ENCODE measurements at regions not wholly inside any gene's neighbourhood (a gene's known extent, or its start where the extent isn't known, plus 50 kb on each side); places are given as distances from the start of the nearest gene placed in this dataset.

DNA sequence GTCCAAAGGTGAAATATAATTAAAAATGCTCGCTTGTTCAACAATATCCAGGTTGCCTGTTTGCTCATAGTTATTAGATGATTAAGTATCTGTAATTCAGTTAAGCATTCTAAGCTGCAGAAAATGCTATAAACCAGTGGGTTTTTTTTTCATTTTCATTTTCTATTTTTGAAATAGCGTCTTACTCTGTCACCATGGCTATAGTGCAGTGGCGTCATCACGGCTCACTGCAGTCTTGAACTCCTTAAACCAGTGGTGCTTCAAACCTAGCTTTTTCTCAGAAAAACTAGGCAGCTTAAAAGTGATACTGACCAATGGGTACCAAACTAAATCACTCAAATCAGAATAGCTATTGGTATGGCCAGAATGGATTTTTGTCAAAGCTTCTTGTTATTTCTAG is 925.2 kb downstream of the TSN start:
- H3K27ac Mint-ChIP-seq (ENCODE audit: unreplicated experiment) = no peak overlapping the region
- TF ChIP-seq, protein P1, sequence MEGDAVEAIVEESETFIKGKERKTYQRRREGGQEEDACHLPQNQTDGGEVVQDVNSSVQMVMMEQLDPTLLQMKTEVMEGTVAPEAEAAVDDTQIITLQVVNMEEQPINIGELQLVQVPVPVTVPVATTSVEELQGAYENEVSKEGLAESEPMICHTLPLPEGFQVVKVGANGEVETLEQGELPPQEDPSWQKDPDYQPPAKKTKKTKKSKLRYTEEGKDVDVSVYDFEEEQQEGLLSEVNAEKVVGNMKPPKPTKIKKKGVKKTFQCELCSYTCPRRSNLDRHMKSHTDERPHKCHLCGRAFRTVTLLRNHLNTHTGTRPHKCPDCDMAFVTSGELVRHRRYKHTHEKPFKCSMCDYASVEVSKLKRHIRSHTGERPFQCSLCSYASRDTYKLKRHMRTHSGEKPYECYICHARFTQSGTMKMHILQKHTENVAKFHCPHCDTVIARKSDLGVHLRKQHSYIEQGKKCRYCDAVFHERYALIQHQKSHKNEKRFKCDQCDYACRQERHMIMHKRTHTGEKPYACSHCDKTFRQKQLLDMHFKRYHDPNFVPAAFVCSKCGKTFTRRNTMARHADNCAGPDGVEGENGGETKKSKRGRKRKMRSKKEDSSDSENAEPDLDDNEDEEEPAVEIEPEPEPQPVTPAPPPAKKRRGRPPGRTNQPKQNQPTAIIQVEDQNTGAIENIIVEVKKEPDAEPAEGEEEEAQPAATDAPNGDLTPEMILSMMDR (IDR thresholded peaks at IDR 0.05) = no peak
- peaks cover 2% of the 10 kb centered on the region for H3K27me3 Mint-ChIP-seq (ENCODE audit: low read depth)
- H3K36me3 Mint-ChIP-seq (ENCODE audit: low read depth) = no peaks in the 10 kb centered on the region
- H3K4me1 Mint-ChIP-seq (ENCODE audit: low read depth) = no peaks in the 10 kb centered on the region
- no peaks in the 10 kb centered on the region for H3K9me3 Mint-ChIP-seq (ENCODE audit: low read depth)
- no peak for DNase-seq (ENCODE audit: low spot score)
- no peak overlapping the region for H3K4me3 Mint-ChIP-seq (ENCODE audit: unreplicated experiment)

DNA sequence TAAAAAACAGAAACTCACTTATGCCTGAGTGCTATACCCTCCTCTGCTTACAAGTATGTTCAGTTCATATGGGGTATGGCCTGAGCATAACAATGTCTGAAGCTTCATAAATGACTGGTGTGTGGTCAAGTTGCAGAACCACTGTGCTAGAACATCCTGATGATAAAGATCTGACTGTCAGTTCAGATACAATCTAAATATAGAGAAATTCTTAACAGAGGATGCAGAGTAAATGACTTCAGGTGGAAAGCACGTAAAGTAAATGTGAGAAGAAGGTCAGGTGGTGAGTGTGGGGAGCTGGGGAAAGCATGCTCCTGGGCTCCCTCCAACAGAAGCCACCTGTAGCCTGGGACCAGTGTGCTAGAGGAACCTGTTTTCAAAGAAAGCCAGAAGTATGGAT is 926.2 kb downstream of the TSN start:
- Mint-ChIP-seq H3K4me3 (ENCODE audit: unreplicated experiment) (no peak overlapping the region), H3K9me3 (ENCODE audit: low read depth) (no peaks in the 10 kb centered on the region), H3K4me1 (ENCODE audit: low read depth) (no peaks in the 10 kb centered on the region), H3K27me3 (ENCODE audit: low read depth) (peaks cover 2% of the 10 kb centered on the region), H3K27ac (ENCODE audit: unreplicated experiment) (no peak overlapping the region), H3K36me3 (ENCODE audit: low read depth) (no peaks in the 10 kb centered on the region)
- no peak for DNase-seq (ENCODE audit: low spot score)
- TF ChIP-seq, protein P1 (IDR thresholded peaks at IDR 0.05) = no peak

DNA sequence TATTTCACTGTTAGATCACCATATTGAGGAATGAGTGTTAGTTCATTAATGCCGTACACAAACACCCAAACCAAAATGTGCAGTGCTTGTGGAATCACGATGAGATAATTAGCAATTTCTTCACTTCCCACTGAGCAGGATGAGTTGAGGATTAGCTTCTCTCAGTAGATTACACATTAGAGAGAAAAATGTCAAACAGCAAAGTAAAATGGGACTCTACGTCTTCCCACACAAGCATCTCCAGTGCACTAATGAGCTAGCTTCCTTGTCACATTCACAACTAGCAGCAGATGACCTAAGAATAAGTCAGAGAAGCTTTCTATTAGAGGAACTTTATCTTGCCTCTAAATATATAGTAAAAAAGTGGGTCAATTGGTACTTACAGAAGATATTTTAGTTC is 926.9 kb downstream of the TSN start:
- Mint-ChIP-seq H3K36me3 (ENCODE audit: low read depth) (no peaks in the 10 kb centered on the region), H3K9me3 (ENCODE audit: low read depth) (no peaks in the 10 kb centered on the region), H3K27me3 (ENCODE audit: low read depth) (peaks cover 2% of the 10 kb centered on the region), H3K4me1 (ENCODE audit: low read depth) (no peaks in the 10 kb centered on the region), H3K27ac (ENCODE audit: unreplicated experiment) (no peak overlapping the region), H3K4me3 (ENCODE audit: unreplicated experiment) (no peak overlapping the region)
- DNase-seq (ENCODE audit: low spot score) = no peak
- TF ChIP-seq, protein P1 (IDR thresholded peaks at IDR 0.05) = no peak

DNA sequence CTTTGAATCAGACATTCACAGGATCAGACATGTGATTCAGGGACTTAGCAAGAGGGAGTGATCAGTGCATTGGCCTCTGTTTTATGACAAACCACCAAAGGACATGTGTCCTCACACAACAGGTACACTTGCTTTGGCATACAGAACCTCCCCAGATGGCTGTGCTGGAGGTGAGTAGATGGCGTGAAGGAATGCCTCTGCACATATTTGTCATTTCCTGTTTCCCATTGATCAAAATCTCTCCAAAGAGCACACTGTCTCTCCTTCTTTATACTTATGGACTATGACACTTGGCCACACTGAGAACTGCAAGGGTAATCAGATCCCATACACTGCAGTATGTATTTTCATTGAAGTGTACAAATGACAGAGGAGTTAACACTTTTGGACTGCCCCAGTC is 927.6 kb downstream of the TSN start:
- Mint-ChIP-seq H3K4me1 (ENCODE audit: low read depth) (no peaks in the 10 kb centered on the region), H3K4me3 (ENCODE audit: unreplicated experiment) (no peak overlapping the region), H3K9me3 (ENCODE audit: low read depth) (no peaks in the 10 kb centered on the region), H3K27ac (ENCODE audit: unreplicated experiment) (no peak overlapping the region), H3K36me3 (ENCODE audit: low read depth) (no peaks in the 10 kb centered on the region), H3K27me3 (ENCODE audit: low read depth) (peaks cover 2% of the 10 kb centered on the region)
- TF ChIP-seq, protein P1 (IDR thresholded peaks at IDR 0.05) = no peak
- DNase-seq (ENCODE audit: low spot score) = no peak

DNA sequence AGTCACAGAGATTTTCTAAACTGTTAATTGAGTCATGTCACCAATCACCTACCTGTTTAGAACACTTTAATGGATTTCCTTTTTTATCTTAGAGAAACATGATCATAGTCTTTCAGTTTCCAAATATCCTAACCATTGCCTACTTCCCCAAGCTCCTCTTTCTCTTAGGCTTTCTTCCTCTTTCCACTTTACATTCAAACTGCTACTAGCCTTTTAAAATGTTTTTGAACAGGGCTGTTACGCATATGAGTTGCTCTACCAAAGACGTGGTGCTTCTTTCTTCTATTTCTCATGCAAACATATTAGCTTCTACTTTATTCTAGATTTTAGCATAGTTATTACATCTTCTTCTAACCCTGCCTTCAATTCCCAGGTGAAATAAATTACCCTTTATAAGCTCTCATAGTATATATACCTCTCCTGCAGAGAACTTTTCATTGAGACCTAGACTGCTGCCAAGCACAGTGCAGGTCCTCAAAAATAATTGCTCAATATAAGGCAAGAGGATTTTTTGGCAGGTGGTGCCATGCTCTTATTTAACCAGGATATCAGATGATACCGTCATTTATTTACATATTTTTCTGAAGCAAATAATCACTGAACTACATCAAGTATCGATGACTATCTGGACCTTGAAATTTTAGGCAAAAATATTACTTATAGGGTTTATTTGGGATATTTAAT is 937.1 kb downstream of the TSN start:
- Mint-ChIP-seq H3K9me3 (ENCODE audit: low read depth) (no peaks in the 10 kb centered on the region), H3K4me1 (ENCODE audit: low read depth) (no peaks in the 10 kb centered on the region), H3K4me3 (ENCODE audit: unreplicated experiment) (no peak overlapping the region), H3K27me3 (ENCODE audit: low read depth) (peaks cover 6% of the 10 kb centered on the region), H3K36me3 (ENCODE audit: low read depth) (no peaks in the 10 kb centered on the region), H3K27ac (ENCODE audit: unreplicated experiment) (no peak overlapping the region)
- no peak for DNase-seq (ENCODE audit: low spot score)
- TF ChIP-seq, protein P1 (IDR thresholded peaks at IDR 0.05) = no peak

All from chondrocyte (in vitro differentiated cells).